GM23338 (cell line): ENCODE measurements at regions not wholly inside any gene's neighbourhood (a gene's known extent, or its start where the extent isn't known, plus 50 kb on each side); places are given as distances from the start of the nearest gene placed in this dataset.

Experiments used
- ATAC-seq: fragments of 200-7000 bp; cut with Tn5 transposase; 3 replicates; pipeline ENCODE4 v1.9.1; 2020
- DNase-seq: peaks from one replicate; pipeline ENCODE4 v3.0.0-alpha.2; 2015; ENCODE audit warnings: low spot score
- H2AFZ ChIP-seq: fragments of 200-600 bp; sonication (generic); 2 replicates; pipeline ENCODE4 v1.8.0; 2016; ENCODE audit warnings: antibody characterized with exemption, mild to moderate bottlenecking, moderate library complexity
- H3F3A ChIP-seq: fragments of 200-600 bp; sonication (generic); replicated peaks from 2 replicates; pipeline ENCODE4 v1.8.0; 2017; ENCODE audit warnings: antibody characterized with exemption, mixed run types, low read depth
- H3K27ac ChIP-seq: fragments of 200-600 bp; sonication (generic); 2 replicates; pipeline ENCODE4 v1.6.1; 2016; ENCODE audit warnings: low read depth
- H3K27me3 ChIP-seq: fragments of 200-600 bp; sonication (generic); 2 replicates; pipeline ENCODE4 v1.8.0; 2016; ENCODE audit warnings: mild to moderate bottlenecking, mixed run types, moderate library complexity; ENCODE audit not compliant: insufficient read depth
- H3K36me3 ChIP-seq: fragments of 200-600 bp; sonication (generic); 2 replicates; pipeline ENCODE4 v1.8.0; 2016; ENCODE audit warnings: mild to moderate bottlenecking; ENCODE audit not compliant: insufficient read depth
- H3K4me1 ChIP-seq: fragments of 200-600 bp; sonication (generic); 2 replicates; pipeline ENCODE4 v1.8.0; 2016; ENCODE audit warnings: mild to moderate bottlenecking, moderate library complexity; ENCODE audit not compliant: insufficient read depth
- H3K4me2 ChIP-seq: fragments of 200-600 bp; sonication (generic); 2 replicates; pipeline ENCODE4 v1.7.1; 2017; ENCODE audit warnings: mixed run types
- H3K4me3 ChIP-seq: fragments of 200-600 bp; sonication (generic); 2 replicates; pipeline ENCODE4 v1.6.1; 2016; ENCODE audit warnings: mixed run types
- H3K79me2 ChIP-seq: fragments of 200-600 bp; sonication (generic); replicated peaks from 2 replicates; pipeline ENCODE4 v1.8.0; 2017; ENCODE audit warnings: mild to moderate bottlenecking; ENCODE audit not compliant: insufficient read depth
- H3K9me2 ChIP-seq: fragments of 200-600 bp; sonication (generic); 2 replicates; pipeline ENCODE4 v1.8.0; 2017; ENCODE audit not compliant: insufficient read depth
- H4K20me1 ChIP-seq: fragments of 200-600 bp; sonication (generic); replicated peaks from 2 replicates; pipeline ENCODE4 v1.8.0; 2017; ENCODE audit warnings: mild to moderate bottlenecking; ENCODE audit not compliant: insufficient read depth
- H3K27ac Mint-ChIP-seq: 2 replicates; pipeline ENCODE4 v1.8.0; 2020; ENCODE audit warnings: inconsistent platforms, mild to moderate bottlenecking, moderate library complexity, mixed read lengths
- H3K27me3 Mint-ChIP-seq: 3 replicates; pipeline ENCODE4 v1.8.0; 2022; ENCODE audit warnings: low read depth, mild to moderate bottlenecking, moderate library complexity, mixed read lengths, inconsistent platforms; ENCODE audit not compliant: insufficient read depth, poor library complexity
- H3K36me3 Mint-ChIP-seq: 3 replicates; pipeline ENCODE4 v1.8.0; 2021; ENCODE audit warnings: low read depth, mild to moderate bottlenecking, inconsistent platforms, moderate library complexity, mixed read lengths
- H3K4me1 Mint-ChIP-seq: 3 replicates; pipeline ENCODE4 v1.8.0; 2020; ENCODE audit warnings: mild to moderate bottlenecking, inconsistent platforms, mixed read lengths
- H3K4me3 Mint-ChIP-seq: 3 replicates; pipeline ENCODE4 v1.8.0; 2021; ENCODE audit warnings: moderate library complexity, mild to moderate bottlenecking, inconsistent platforms, mixed read lengths
- H3K9me3 Mint-ChIP-seq: 3 replicates; pipeline ENCODE4 v1.8.0; 2020; ENCODE audit warnings: moderate library complexity, mild to moderate bottlenecking, inconsistent platforms, mixed read lengths
- CTCF ChIP-seq, 2 experiments: fragments of 200-600 bp in 1 of 2; sonication (generic) in 1 of 2; conservative IDR thresholded peaks; 2 replicates each; pipeline versions ENCODE4 v1.5.1 to v1.6.1; 2016 to 2017; ENCODE audit warnings: antibody characterized with exemption in 2 of 2, low read depth in 2 of 2, mild to moderate bottlenecking in 2 of 2, moderate library complexity in 1 of 2
- ETS1 ChIP-seq: IDR thresholded peaks from 2 replicates; pipeline ENCODE4 v1.6.1; 2016; ENCODE audit warnings: antibody characterized with exemption
- NANOG ChIP-seq: IDR thresholded peaks from 2 replicates; pipeline ENCODE4 v1.6.1; 2016; ENCODE audit warnings: antibody characterized with exemption, borderline replicate concordance
- ZNF462 ChIP-seq: fragments of 250-450 bp; sonication (Bioruptor Pico); IDR thresholded peaks from 2 replicates; pipeline ENCODE4 v1.5.0; 2020; ENCODE audit warnings: mild to moderate bottlenecking, moderate library complexity

- no peak for TF ChIP-seq ZNF462
- no peak for TF ChIP-seq ETS1
- no peak for TF ChIP-seq CTCF (conservative IDR thresholded peaks at IDR 0.05; ENCODE audit: low read depth in 2 of 2)
Measured at GRCh38 chrX:39506131-39506530, 591.6 kb downstream of the BCOR start (continued).

GRCh38 chrX:39507034-39507433, 590.7 kb downstream of the BCOR start:
- no peak overlapping the region for H2AFZ ChIP-seq
- no peak overlapping the region for H3K4me2 ChIP-seq
- no peaks in the 10 kb centered on the region for H3K9me2 ChIP-seq
- no peaks in the 10 kb centered on the region for H3K36me3 ChIP-seq
- ATAC-seq (no peak), DNase-seq (no peak)
- H3K9me3 Mint-ChIP-seq = peaks cover 15% of the 10 kb centered on the region
- H3K4me3 ChIP-seq = no peak overlapping the region
- H3F3A ChIP-seq = no peaks in the 10 kb centered on the region
- no peak overlapping the region for H3K27ac ChIP-seq
- H3K4me3 Mint-ChIP-seq = no peak overlapping the region
- peaks cover 6% of the 10 kb centered on the region; the same call in 2 of the 3 replicates for H3K36me3 Mint-ChIP-seq
- H3K79me2 ChIP-seq = no peaks in the 10 kb centered on the region
- no peaks in the 10 kb centered on the region for H3K4me1 ChIP-seq
- H3K4me1 Mint-ChIP-seq = no peaks in the 10 kb centered on the region
- H3K27me3 Mint-ChIP-seq = no peaks in the 10 kb centered on the region
- H3K27me3 ChIP-seq = no peaks in the 10 kb centered on the region
- no peaks in the 10 kb centered on the region for H4K20me1 ChIP-seq
- H3K27ac Mint-ChIP-seq = no peak overlapping the region
- TF ChIP-seq NANOG = no peak
- TF ChIP-seq ZNF462 = no peak
- no peak for TF ChIP-seq ETS1
